Endothelial cell of umbilical vein (primary cell): ENCODE measurements at regions not wholly inside any gene's neighbourhood (a gene's known extent, or its start where the extent isn't known, plus 50 kb on each side); places are given as distances from the start of the nearest gene placed in this dataset.

ENCODE experiments used
- BruUV-seq: library from RNA; stranded (reverse); fragments of 400-500 nt; replicated peaks from 2 replicates; lab custom pipeline; 2021; lab: Mats Ljungman, UMichigan
- CTCF ChIA-PET: fragments of 300-600, 350-600 bp; sonication (Branson Sonifier 250); formaldehyde crosslinking; loops from one replicate; lab custom pipeline; 2021; ENCODE audit warnings: antibody characterized with exemption, inconsistent platforms; lab: Charles Lee
- POLR2A ChIA-PET: fragments of 300-600, 350-600 bp; sonication (Branson Sonifier 250); formaldehyde crosslinking; loops from one replicate; lab custom pipeline; 2021; ENCODE audit warnings: antibody characterized with exemption, inconsistent platforms; lab: Charles Lee
- DNase-seq: peaks from one replicate; pipeline ENCODE4 v3.0.0-alpha.2; 2011; ENCODE audit warnings: low read depth, low spot score
- FAIRE-seq: peaks from 2 replicates; lab custom pipeline; 2011; peaks lifted over from hg19 to GRCh38; lab: Jason Lieb, UNC
- H2AFZ ChIP-seq: 2 replicates; pipeline ENCODE4 v1.6.0; 2012; ENCODE audit warnings: low read depth, low read length, control low read depth, inconsistent platforms
- H3K27ac ChIP-seq: 2 replicates; pipeline ENCODE4 v1.5.1; 2011; ENCODE audit warnings: low read depth, mild to moderate bottlenecking, control low read depth, low read length, moderate library complexity; ENCODE audit not compliant: insufficient read depth
- H3K27me3 ChIP-seq, 2 experiments: 2 replicates each; pipeline versions ENCODE4 v1.6.0 to v1.6.1; 2011; ENCODE audit warnings: low read length in 2 of 2, mixed read lengths in 1 of 2; ENCODE audit not compliant: control insufficient read depth in 2 of 2, insufficient read depth in 2 of 2
- H3K36me3 ChIP-seq, 2 experiments: 2 replicates in 1 of 2; 3 replicates in 1 of 2; pipeline ENCODE4 v1.5.1; 2011; ENCODE audit warnings: low read length in 2 of 2, mild to moderate bottlenecking in 1 of 2, moderate library complexity in 1 of 2; ENCODE audit not compliant: control insufficient read depth in 2 of 2, insufficient read depth in 2 of 2; ENCODE audit errors: extremely low read depth in 1 of 2
- H3K4me1 ChIP-seq: 3 replicates; pipeline ENCODE4 v1.5.1; 2011; ENCODE audit warnings: mild to moderate bottlenecking, low read length; ENCODE audit not compliant: control insufficient read depth, insufficient read depth; ENCODE audit errors: extremely low read depth
- H3K4me2 ChIP-seq: 2 replicates; pipeline ENCODE4 v1.6.1; 2011; ENCODE audit warnings: low read length, control low read depth, mixed read lengths; ENCODE audit not compliant: insufficient read depth
- H3K4me3 ChIP-seq, 3 experiments: fragments of 200-600 bp in 1 of 3; sonication (generic), shearing (Covaris generic) in 1 of 3; replicated peaks in 1 of 3; 2 replicates each; pipeline ENCODE4 v1.5.1; 2011 to 2016; ENCODE audit warnings: control low read depth in 3 of 3, low read length in 3 of 3, mild to moderate bottlenecking in 2 of 3, inconsistent platforms in 1 of 3, low read depth in 1 of 3, moderate library complexity in 1 of 3; ENCODE audit not compliant: insufficient read depth in 1 of 3
- H3K79me2 ChIP-seq: 2 replicates; pipeline ENCODE4 v1.6.0; 2012; ENCODE audit warnings: low read length, inconsistent platforms; ENCODE audit not compliant: control insufficient read depth, insufficient read depth
- H3K9ac ChIP-seq: replicated peaks from 2 replicates; pipeline ENCODE3; 2011; ENCODE audit warnings: low read length, control low read depth; ENCODE audit not compliant: insufficient read depth; ENCODE audit errors: extremely low read depth
- H3K9me1 ChIP-seq: replicated peaks from 3 replicates; pipeline ENCODE4 v1.6.0; 2011; ENCODE audit warnings: mild to moderate bottlenecking, low read length; ENCODE audit not compliant: control insufficient read depth, insufficient read depth; ENCODE audit errors: extremely low read depth
- H3K9me3 ChIP-seq: replicated peaks from 2 replicates; pipeline ENCODE4 v1.5.1; 2012; ENCODE audit warnings: low read length, inconsistent platforms; ENCODE audit not compliant: control insufficient read depth, insufficient read depth
- H4K20me1 ChIP-seq: replicated peaks from 2 replicates; pipeline ENCODE3; 2011; ENCODE audit warnings: mild to moderate bottlenecking, low read length; ENCODE audit not compliant: control insufficient read depth, insufficient read depth; ENCODE audit errors: extremely low read depth
- EZH2 ChIP-seq: IDR thresholded peaks from 2 replicates; pipeline ENCODE4 v1.6.1; 2012; ENCODE audit warnings: borderline replicate concordance, low read depth, mild to moderate bottlenecking, moderate library complexity, low read length, inconsistent platforms; ENCODE audit not compliant: severe bottlenecking
- FOS ChIP-seq: IDR thresholded peaks from 2 replicates; pipeline ENCODE4 v1.6.1; 2011; ENCODE audit warnings: mild to moderate bottlenecking, low read length, moderate library complexity, borderline replicate concordance; ENCODE audit not compliant: insufficient read depth
- GATA2 ChIP-seq: IDR thresholded peaks from 2 replicates; pipeline ENCODE4 v1.7.0; 2011; ENCODE audit warnings: low read depth, mild to moderate bottlenecking, moderate library complexity, mixed read lengths, low read length; ENCODE audit not compliant: insufficient read length, insufficient read depth
- JUN ChIP-seq: IDR thresholded peaks from 2 replicates; pipeline ENCODE4 v1.6.1; 2011; ENCODE audit warnings: borderline replicate concordance, low read depth; ENCODE audit not compliant: insufficient read length, insufficient read depth
- MAX ChIP-seq: IDR thresholded peaks from 2 replicates; pipeline ENCODE4 v1.6.1; 2011; ENCODE audit not compliant: insufficient read depth, insufficient read length
- MYC ChIP-seq: IDR thresholded peaks from one replicate; pipeline ENCODE4 v1.6.1; 2011; ENCODE audit warnings: mild to moderate bottlenecking, low read depth, low read length
- POLR2A ChIP-seq: IDR thresholded peaks from 2 replicates; pipeline ENCODE4 v1.6.1; 2012; ENCODE audit warnings: low read depth, mild to moderate bottlenecking, control low read depth, low read length
- POLR2AphosphoS5 ChIP-seq: IDR thresholded peaks from 2 replicates; pipeline ENCODE4 v1.6.1; 2012; ENCODE audit warnings: low read depth, mild to moderate bottlenecking, control low read depth, low read length, moderate library complexity; ENCODE audit not compliant: insufficient read depth
- dilution Hi-C: fragments of 300-500 bp; cut with MboI; formaldehyde crosslinking; loops from one replicate; pipeline ENCODE4 v1.15.0; 2019; ENCODE audit warnings: low sequenced_read_pairs; ENCODE audit not compliant: extremely low pct_ligation_motif_present
- intact Hi-C: fragments of 100-400 bp; cut with micrococcal nuclease; formaldehyde crosslinking; loops from one replicate; pipeline ENCODE4 v1.10.0; 2022
- TF ChIP-seq, protein P1 (sequence below), 2 donors: IDR thresholded peaks; 1 replicate in 1 of 2; 2 replicates in 1 of 2; pipeline ENCODE4 v1.5.1; 2011; ENCODE audit warnings: low read length in 2 of 2, mild to moderate bottlenecking in 2 of 2, moderate library complexity in 2 of 2, control low read depth in 1 of 2, inconsistent platforms in 1 of 2, low read depth in 1 of 2; ENCODE audit not compliant: insufficient read depth in 1 of 2; ENCODE audit errors: extremely low read depth in 1 of 2

DNA sequence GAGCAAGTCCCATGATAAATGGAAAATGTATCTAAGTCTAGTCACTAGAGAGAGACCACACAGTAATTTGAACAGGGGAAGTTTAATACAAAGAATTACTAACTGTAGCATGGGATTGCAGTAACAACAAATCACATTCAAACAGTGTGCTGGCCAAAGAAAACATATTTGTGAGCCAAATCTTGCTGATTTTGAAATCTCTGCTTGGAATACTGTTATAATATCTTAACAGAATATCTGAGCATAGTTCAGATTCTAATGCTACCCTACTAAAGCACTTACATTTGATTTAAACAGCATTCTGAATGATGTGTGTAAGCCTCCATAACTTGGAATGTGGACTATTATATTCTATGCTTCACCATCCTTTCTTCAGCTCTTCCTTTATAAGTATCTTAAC lies 270.0 kb upstream of the BRINP3 start:
- BruUV-seq = no TSS peak
- H3K9me1 ChIP-seq = no peaks in the 10 kb centered on the region
- no peak overlapping the region for H2AFZ ChIP-seq
- H3K27ac ChIP-seq = no peak overlapping the region
- CTCF ChIA-PET = interaction anchor here (1.2 kb wide), 1 partner anchor 14 kb away, joined by 3 read pairs; no protein-coding TSS in a partner anchor
- no peak overlapping the region for H3K9ac ChIP-seq
- FAIRE-seq (no peak), DNase-seq (peak; percentile 71)
- H3K4me1 ChIP-seq = no peaks in the 10 kb centered on the region
- no peak overlapping the region for H3K4me2 ChIP-seq
- dilution Hi-C loops = no loop called here
- no peaks in the 10 kb centered on the region for H3K27me3 ChIP-seq
- no peaks in the 10 kb centered on the region for H3K9me3 ChIP-seq
- H3K36me3 ChIP-seq = no peaks in the 10 kb centered on the region
- intact Hi-C loops = no loop called here
- no peak overlapping the region for H3K4me3 ChIP-seq
- no peaks in the 10 kb centered on the region for H4K20me1 ChIP-seq
- no peaks in the 10 kb centered on the region for H3K79me2 ChIP-seq
- POLR2A ChIA-PET = no interaction called here
- no peak for TF ChIP-seq POLR2AphosphoS5
- TF ChIP-seq, protein P1, sequence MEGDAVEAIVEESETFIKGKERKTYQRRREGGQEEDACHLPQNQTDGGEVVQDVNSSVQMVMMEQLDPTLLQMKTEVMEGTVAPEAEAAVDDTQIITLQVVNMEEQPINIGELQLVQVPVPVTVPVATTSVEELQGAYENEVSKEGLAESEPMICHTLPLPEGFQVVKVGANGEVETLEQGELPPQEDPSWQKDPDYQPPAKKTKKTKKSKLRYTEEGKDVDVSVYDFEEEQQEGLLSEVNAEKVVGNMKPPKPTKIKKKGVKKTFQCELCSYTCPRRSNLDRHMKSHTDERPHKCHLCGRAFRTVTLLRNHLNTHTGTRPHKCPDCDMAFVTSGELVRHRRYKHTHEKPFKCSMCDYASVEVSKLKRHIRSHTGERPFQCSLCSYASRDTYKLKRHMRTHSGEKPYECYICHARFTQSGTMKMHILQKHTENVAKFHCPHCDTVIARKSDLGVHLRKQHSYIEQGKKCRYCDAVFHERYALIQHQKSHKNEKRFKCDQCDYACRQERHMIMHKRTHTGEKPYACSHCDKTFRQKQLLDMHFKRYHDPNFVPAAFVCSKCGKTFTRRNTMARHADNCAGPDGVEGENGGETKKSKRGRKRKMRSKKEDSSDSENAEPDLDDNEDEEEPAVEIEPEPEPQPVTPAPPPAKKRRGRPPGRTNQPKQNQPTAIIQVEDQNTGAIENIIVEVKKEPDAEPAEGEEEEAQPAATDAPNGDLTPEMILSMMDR (IDR thresholded peaks at IDR 0.05; ENCODE audit: extremely low read depth in 1 of 2, insufficient read depth in 1 of 2, low read depth in 1 of 2, low read length in 2 of 2) = no peak
- no peak for TF ChIP-seq GATA2
- TF ChIP-seq MAX = no peak
- TF ChIP-seq MYC = no peak
- no peak for TF ChIP-seq FOS
- no peak for TF ChIP-seq POLR2A
- TF ChIP-seq JUN = no peak
- TF ChIP-seq EZH2 = no peak
